ENCODE measurements at regions not wholly inside any gene's neighbourhood (a gene's known extent, or its start where the extent isn't known, plus 50 kb on each side); places are given as distances from the start of the nearest gene placed in this dataset.

- ATAC-seq (no peak), DNase-seq (ENCODE audit: low read depth in 1 of 2, low spot score in 1 of 2) (no peak), FAIRE-seq (no peak)
- H3K27ac ChIP-seq = no peak overlapping the region
- H3K4me2 ChIP-seq = no peak overlapping the region
- 0 out of 3 replicates have a peak, but pooled peaks cover 4% of the 10 kb centered on the region for H3K9me3 ChIP-seq
- H3K4me3 ChIP-seq = no peak overlapping the region
- ChIA-PET POLR2A (no interaction called here), CTCF (no interaction called here)
- H3K4me1 ChIP-seq = no peaks in the 10 kb centered on the region
- WGBS (ENCODE audit: missing lambda C conversion rate) = 71% methylated on average over 11 of the region's 11 CpGs
- TF ChIP-seq BCL3 (IDR thresholded peaks at IDR 0.05) (no peak), NFE2L2 (conservative IDR thresholded peaks at IDR 0.05; ENCODE audit: low read length) (no peak), FOSB (CRISPR knock-in tag; IDR thresholded peaks at IDR 0.05) (no peak), NR3C1 (IDR thresholded peaks at IDR 0.05) (no peak), ZFP36 (IDR thresholded peaks at IDR 0.05; ENCODE audit: borderline replicate concordance, partially characterized antibody) (no peak), HOXB13 (CRISPR knock-in tag; IDR thresholded peaks at IDR 0.05; ENCODE audit: low read depth) (no peak)
These were observed 183.4 kb downstream of the KLF13 start for GRCh38 chr15:31510057-31510456.

GRCh38 chr15:31511707-31512310 lies 185.2 kb downstream of the KLF13 start:
- POLR2A ChIA-PET = no interaction called here
- FAIRE-seq = no peak

More at GRCh38 chr15:31511707-31512310, 185.2 kb downstream of the KLF13 start:
- CTCF ChIA-PET = no interaction called here
- WGBS (ENCODE audit: missing lambda C conversion rate) = 15% methylated on average over 7 of the region's 7 CpGs
- Histone ChIP-seq H3K27ac (no peak overlapping the region), H3K4me3 (no peak overlapping the region), H3K9me3 (0 out of 3 replicates have a peak, but pooled peaks cover 4% of the 10 kb centered on the region), H3K4me1 (no peaks in the 10 kb centered on the region), H3K4me2 (no peak overlapping the region)
- ATAC-seq (no peak), DNase-seq (ENCODE audit: low read depth in 1 of 2, low spot score in 1 of 2) (no peak)
- TF ChIP-seq TFCP2L1 (CRISPR knock-in tag; IDR thresholded peaks at IDR 0.05) (no peak), SMC3 (IDR thresholded peaks at IDR 0.05) (no peak), RCOR1 (IDR thresholded peaks at IDR 0.05; ENCODE audit: low read depth, low read length) (no peak), CHD4 (IDR thresholded peaks at IDR 0.05; ENCODE audit: borderline replicate concordance) (no peak), ZFP36 (IDR thresholded peaks at IDR 0.05; ENCODE audit: borderline replicate concordance, partially characterized antibody) (no peak), FOSL2 (IDR thresholded peaks at IDR 0.05) (no peak), FOSL2 (CRISPR knock-in tag; IDR thresholded peaks at IDR 0.05) (no peak), GATA3 (IDR thresholded peaks at IDR 0.05; ENCODE audit: borderline replicate concordance) (no peak), HEYL (CRISPR knock-in tag; IDR thresholded peaks at IDR 0.05) (no peak), NFE2L2 (conservative IDR thresholded peaks at IDR 0.05; ENCODE audit: low read length) (no peak), CHD2 (IDR thresholded peaks at IDR 0.05; ENCODE audit: low read length, partially characterized antibody) (no peak), CBX8 (IDR thresholded peaks at IDR 0.05) (no peak), HMGXB4 (CRISPR knock-in tag; IDR thresholded peaks at IDR 0.05; ENCODE audit: borderline replicate concordance) (no peak), ESRRA (IDR thresholded peaks at IDR 0.05; ENCODE audit: borderline replicate concordance, low read length) (no peak), REST (IDR thresholded peaks at IDR 0.05) (no peak), BHLHE40 (IDR thresholded peaks at IDR 0.05; ENCODE audit: low read depth, low read length) (no peak), CTCF (IDR thresholded peaks at IDR 0.05) (no peak), NR3C1 (IDR thresholded peaks at IDR 0.05) (no peak), E2F6 (IDR thresholded peaks at IDR 0.05; ENCODE audit: borderline replicate concordance, low read depth) (no peak)

Data from A549 (cell line).